ENCODE measurements at regions not wholly inside any gene's neighbourhood (a gene's known extent, or its start where the extent isn't known, plus 50 kb on each side); places are given as distances from the start of the nearest gene placed in this dataset.

- TF ChIP-seq CTCF (IDR thresholded peaks at IDR 0.05) (no peak), POLR2A (IDR thresholded peaks at IDR 0.05) (no peak)
These were observed 299.2 kb downstream of the ZPLD1 start for GRCh38 chr3:102733791-102734563.
